ENCODE measurements at regions not wholly inside any gene's neighbourhood (a gene's known extent, or its start where the extent isn't known, plus 50 kb on each side); places are given as distances from the start of the nearest gene placed in this dataset.
"Not testable (repeated sequence)": the region's sequence is repeated elsewhere in the genome, so short reads cannot be mapped to it uniquely, and the experiment has no call there.

GRCh38 chr10:21463436-21463835 lies 62.0 kb downstream of the SKIDA1 start:
- Histone ChIP-seq H3K4me3 (ENCODE audit: low read length in 2 of 2) (no peak overlapping the region), H3K36me3 (ENCODE audit: control insufficient read depth in 1 of 2, insufficient read depth in 2 of 2, low read length in 1 of 2) (no peaks in the 10 kb centered on the region), H3K27ac (ENCODE audit: low read depth in 1 of 2, low read length in 2 of 2) (no peak overlapping the region), H3K27me3 (ENCODE audit: control insufficient read depth in 1 of 2, insufficient read depth in 2 of 2, low read length in 1 of 2) (no peaks in the 10 kb centered on the region), H3K9me3 (ENCODE audit: control insufficient read depth, low read length) (no peaks in the 10 kb centered on the region), H3K4me1 (ENCODE audit: control insufficient read depth in 1 of 2, insufficient read depth in 2 of 2, low read length in 2 of 2) (no peaks in the 10 kb centered on the region)
- 66 to 68% methylated on average over 3 of the region's 3 CpGs for WGBS, 2 donors
- ATAC-seq (ENCODE audit: low FRiP score) (no peak), DNase-seq (no peak)
- intact Hi-C loops (cut with DNase I) = no loop called here

- no peak for ATAC-seq (ENCODE audit: low FRiP score)
- Histone ChIP-seq H3K4me3 (ENCODE audit: low read length in 2 of 2) (no peak overlapping the region), H3K4me1 (ENCODE audit: control insufficient read depth in 1 of 2, insufficient read depth in 2 of 2, low read length in 2 of 2) (no peaks in the 10 kb centered on the region), H3K9me3 (ENCODE audit: control insufficient read depth, low read length) (no peaks in the 10 kb centered on the region), H3K36me3 (ENCODE audit: control insufficient read depth in 1 of 2, insufficient read depth in 2 of 2, low read length in 1 of 2) (no peaks in the 10 kb centered on the region), H3K27ac (ENCODE audit: low read depth in 1 of 2, low read length in 2 of 2) (no peak overlapping the region), H3K27me3 (ENCODE audit: control insufficient read depth in 1 of 2, insufficient read depth in 2 of 2, low read length in 1 of 2) (no peaks in the 10 kb centered on the region)
- 53 to 63% methylated on average over 5 of the region's 5 CpGs for WGBS, 2 donors
- DNase-seq = no peak
- intact Hi-C loops (cut with DNase I) = no loop called here
Observed at GRCh38 chr10:21458126-21458871, 67.2 kb downstream of the SKIDA1 start.

GRCh38 chr10:21456160-21456559 lies 69.3 kb downstream of the SKIDA1 start:
- DNase-seq (no peak), ATAC-seq (ENCODE audit: low FRiP score) (no peak)
- no peaks in the 10 kb centered on the region for H3K9me3 ChIP-seq (ENCODE audit: control insufficient read depth, low read length)
- H3K4me3 ChIP-seq (ENCODE audit: low read length in 2 of 2) = no peak overlapping the region
- H3K4me1 ChIP-seq (ENCODE audit: control insufficient read depth in 1 of 2, insufficient read depth in 2 of 2, low read length in 2 of 2) = no peaks in the 10 kb centered on the region
- no peaks in the 10 kb centered on the region for H3K36me3 ChIP-seq (ENCODE audit: control insufficient read depth in 1 of 2, insufficient read depth in 2 of 2, low read length in 1 of 2)
- intact Hi-C loops (cut with DNase I) = no loop called here
- no peak overlapping the region for H3K27ac ChIP-seq (ENCODE audit: low read depth in 1 of 2, low read length in 2 of 2)
- no peaks in the 10 kb centered on the region for H3K27me3 ChIP-seq (ENCODE audit: control insufficient read depth in 1 of 2, insufficient read depth in 2 of 2, low read length in 1 of 2)
- 97% methylated on average over 5 of the region's 5 CpGs for WGBS, 2 donors

GRCh38 chr10:21452203-21452602 lies 73.3 kb downstream of the SKIDA1 start:
- no peaks in the 10 kb centered on the region for H3K36me3 ChIP-seq (ENCODE audit: control insufficient read depth in 1 of 2, insufficient read depth in 2 of 2, low read length in 1 of 2)
- DNase-seq (no peak), ATAC-seq (ENCODE audit: low FRiP score) (no peak)
- no peak overlapping the region for H3K27ac ChIP-seq (ENCODE audit: low read depth in 1 of 2, low read length in 2 of 2)
- H3K4me3 ChIP-seq (ENCODE audit: low read length in 2 of 2) = no peak overlapping the region
- H3K4me1 ChIP-seq (ENCODE audit: control insufficient read depth in 1 of 2, insufficient read depth in 2 of 2, low read length in 2 of 2) = no peaks in the 10 kb centered on the region
- H3K27me3 ChIP-seq (ENCODE audit: control insufficient read depth in 1 of 2, insufficient read depth in 2 of 2, low read length in 1 of 2) = no peaks in the 10 kb centered on the region
- intact Hi-C loops (cut with DNase I) = no loop called here
- 76 to 82% methylated on average over 3 of the region's 3 CpGs for WGBS, 2 donors
- no peaks in the 10 kb centered on the region for H3K9me3 ChIP-seq (ENCODE audit: control insufficient read depth, low read length)

- Histone ChIP-seq H3K9me3 (ENCODE audit: control insufficient read depth, low read length) (no peaks in the 10 kb centered on the region), H3K27ac (ENCODE audit: low read depth in 1 of 2, low read length in 2 of 2) (no peak overlapping the region), H3K36me3 (ENCODE audit: control insufficient read depth in 1 of 2, insufficient read depth in 2 of 2, low read length in 1 of 2) (no peaks in the 10 kb centered on the region), H3K4me3 (ENCODE audit: low read length in 2 of 2) (no peak overlapping the region), H3K4me1 (ENCODE audit: control insufficient read depth in 1 of 2, insufficient read depth in 2 of 2, low read length in 2 of 2) (no peaks in the 10 kb centered on the region), H3K27me3 (ENCODE audit: control insufficient read depth in 1 of 2, insufficient read depth in 2 of 2, low read length in 1 of 2) (no peaks in the 10 kb centered on the region)
- DNase-seq = no peak
- intact Hi-C loops (cut with DNase I) = no loop called here
- ATAC-seq (ENCODE audit: low FRiP score) = no peak
- 96 to 97% methylated on average over 8 of the region's 8 CpGs for WGBS, 2 donors
Observed at GRCh38 chr10:21449288-21449966, 76.1 kb downstream of the SKIDA1 start.

GRCh38 chr10:21445163-21445562 lies 80.3 kb downstream of the SKIDA1 start:
- no peaks in the 10 kb centered on the region for H3K4me1 ChIP-seq (ENCODE audit: control insufficient read depth in 1 of 2, insufficient read depth in 2 of 2, low read length in 2 of 2)
- no peak for ATAC-seq (ENCODE audit: low FRiP score)
- no peak overlapping the region for H3K27ac ChIP-seq (ENCODE audit: low read depth in 1 of 2, low read length in 2 of 2)
- 48 to 65% methylated on average over 1 of the region's 1 CpG for WGBS, 2 donors
- no peaks in the 10 kb centered on the region for H3K9me3 ChIP-seq (ENCODE audit: control insufficient read depth, low read length)
- DNase-seq = no peak
- H3K27me3 ChIP-seq (ENCODE audit: control insufficient read depth in 1 of 2, insufficient read depth in 2 of 2, low read length in 1 of 2) = no peaks in the 10 kb centered on the region
- H3K4me3 ChIP-seq (ENCODE audit: low read length in 2 of 2) = no peak overlapping the region
- intact Hi-C loops (cut with DNase I) = no loop called here
- H3K36me3 ChIP-seq (ENCODE audit: control insufficient read depth in 1 of 2, insufficient read depth in 2 of 2, low read length in 1 of 2) = no peaks in the 10 kb centered on the region

- H3K27me3 ChIP-seq (ENCODE audit: control insufficient read depth in 1 of 2, insufficient read depth in 2 of 2, low read length in 1 of 2) = no peaks in the 10 kb centered on the region
Observed at GRCh38 chr10:21441625-21442024, 83.9 kb downstream of the SKIDA1 start.

GRCh38 chr10:21438914-21439313 lies 86.6 kb downstream of the SKIDA1 start:
- 66 to 73% methylated on average over 10 of the region's 10 CpGs for WGBS, 2 donors
- H3K9me3 ChIP-seq (ENCODE audit: control insufficient read depth, low read length); H3K27ac ChIP-seq (ENCODE audit: low read depth in 1 of 2, low read length in 2 of 2); H3K27me3 ChIP-seq (ENCODE audit: control insufficient read depth in 1 of 2, insufficient read depth in 2 of 2, low read length in 1 of 2); intact Hi-C loops (cut with DNase I); DNase-seq; ATAC-seq (ENCODE audit: low FRiP score); H3K36me3 ChIP-seq (ENCODE audit: control insufficient read depth in 1 of 2, insufficient read depth in 2 of 2, low read length in 1 of 2); H3K4me3 ChIP-seq (ENCODE audit: low read length in 2 of 2); H3K4me1 ChIP-seq (ENCODE audit: control insufficient read depth in 1 of 2, insufficient read depth in 2 of 2, low read length in 2 of 2): not testable (repeated sequence)

More at GRCh38 chr10:21441625-21442024, 83.9 kb downstream of the SKIDA1 start:
- DNase-seq (no peak), ATAC-seq (ENCODE audit: low FRiP score) (no peak)
- no peak overlapping the region for H3K4me3 ChIP-seq (ENCODE audit: low read length in 2 of 2)
- H3K4me1 ChIP-seq (ENCODE audit: control insufficient read depth in 1 of 2, insufficient read depth in 2 of 2, low read length in 2 of 2) = no peaks in the 10 kb centered on the region
- no peaks in the 10 kb centered on the region for H3K36me3 ChIP-seq (ENCODE audit: control insufficient read depth in 1 of 2, insufficient read depth in 2 of 2, low read length in 1 of 2)
- no peak overlapping the region for H3K27ac ChIP-seq (ENCODE audit: low read depth in 1 of 2, low read length in 2 of 2)
- 87 to 96% methylated on average over 2 of the region's 2 CpGs for WGBS, 2 donors
- intact Hi-C loops (cut with DNase I) = no loop called here
- no peaks in the 10 kb centered on the region for H3K9me3 ChIP-seq (ENCODE audit: control insufficient read depth, low read length)

- 88 to 92% methylated on average over 8 of the region's 8 CpGs for WGBS, 2 donors
- intact Hi-C loops (cut with DNase I) = no loop called here
Observed at GRCh38 chr10:21437770-21438382, 87.6 kb downstream of the SKIDA1 start.

More at GRCh38 chr10:21437770-21438382, 87.6 kb downstream of the SKIDA1 start:
- Histone ChIP-seq H3K9me3 (ENCODE audit: control insufficient read depth, low read length) (no peaks in the 10 kb centered on the region), H3K4me1 (ENCODE audit: control insufficient read depth in 1 of 2, insufficient read depth in 2 of 2, low read length in 2 of 2) (no peaks in the 10 kb centered on the region), H3K36me3 (ENCODE audit: control insufficient read depth in 1 of 2, insufficient read depth in 2 of 2, low read length in 1 of 2) (no peaks in the 10 kb centered on the region), H3K27ac (ENCODE audit: low read depth in 1 of 2, low read length in 2 of 2) (no peak overlapping the region), H3K4me3 (ENCODE audit: low read length in 2 of 2) (no peak overlapping the region), H3K27me3 (ENCODE audit: control insufficient read depth in 1 of 2, insufficient read depth in 2 of 2, low read length in 1 of 2) (no peaks in the 10 kb centered on the region)
- DNase-seq (no peak), ATAC-seq (ENCODE audit: low FRiP score) (no peak)
